HepG2 (cell line): ENCODE measurements at regions not wholly inside any gene's neighbourhood (a gene's known extent, or its start where the extent isn't known, plus 50 kb on each side); places are given as distances from the start of the nearest gene placed in this dataset.

ENCODE experiments used
- ATAC-seq: fragments of 200-7000 bp; cut with Tn5 transposase; 3 replicates; pipeline ENCODE4 v1.9.1; 2020; ENCODE audit warnings: mild to moderate bottlenecking, moderate library complexity
- BruUV-seq: library from RNA; stranded (reverse); fragments of 400-500 nt; replicated peaks from 2 replicates; lab custom pipeline; 2021; lab: Mats Ljungman, UMichigan
- CTCF ChIA-PET: fragments of 300-600 bp; formaldehyde crosslinking; extraction: SDS; loops from one replicate; lab custom pipeline; 2021; ENCODE audit warnings: low total read pairs, inconsistent platforms, low intra/inter-chr PET ratio; lab: Yijun Ruan, JAX
- POLR2A ChIA-PET: fragments of 350-600 bp; sonication (Branson Sonifier 250); formaldehyde crosslinking; loops from one replicate; lab custom pipeline; 2020; ENCODE audit warnings: antibody characterized with exemption, inconsistent platforms; lab: Yijun Ruan, JAX
- DNase-seq: peaks from one replicate; pipeline ENCODE4 v3.0.0-alpha.2; 2015; ENCODE audit warnings: low spot score
- FAIRE-seq: peaks from 3 replicates; lab custom pipeline; 2011; peaks lifted over from hg19 to GRCh38; lab: Jason Lieb, UNC
- H2AFZ ChIP-seq: one replicate; pipeline ENCODE4 v1.6.1; 2011; ENCODE audit warnings: low read length, inconsistent platforms
- H3K27ac ChIP-seq: fragments of 300-600 bp; 3 replicates; pipeline ENCODE4 v1.8.0; 2011; ENCODE audit warnings: mixed run types, mild to moderate bottlenecking, mixed read lengths, low read length, inconsistent platforms; ENCODE audit not compliant: insufficient read depth; ENCODE audit errors: extremely low read length
- H3K27me3 ChIP-seq, 2 experiments: fragments of 200-600 bp in 1 of 2; 2 replicates in 1 of 2; 3 replicates in 1 of 2; pipeline versions ENCODE4 v1.6.0 to v1.8.0; 2011; ENCODE audit warnings: low read length in 2 of 2, mild to moderate bottlenecking in 2 of 2, moderate library complexity in 2 of 2, inconsistent platforms in 1 of 2; ENCODE audit not compliant: insufficient read depth in 2 of 2, control insufficient read depth in 1 of 2
- H3K36me3 ChIP-seq, 2 experiments: fragments of 200-600 bp in 1 of 2; replicated peaks in 1 of 2; 2 replicates in 1 of 2; 3 replicates in 1 of 2; pipeline versions ENCODE4 v1.5.1 to v1.8.0; 2011; ENCODE audit warnings: low read length in 2 of 2, inconsistent platforms in 1 of 2; ENCODE audit not compliant: insufficient read depth in 2 of 2, control insufficient read depth in 1 of 2
- H3K4me1 ChIP-seq: 2 replicates; pipeline ENCODE4 v1.5.1; 2012; ENCODE audit warnings: low read length, inconsistent platforms; ENCODE audit not compliant: insufficient read depth
- H3K4me2 ChIP-seq: 2 replicates; pipeline ENCODE4 v1.6.0; 2011; ENCODE audit warnings: low read depth, low read length, inconsistent platforms
- H3K4me3 ChIP-seq, 3 experiments: fragments of 200-600 bp in 1 of 3; sonication (generic), shearing (Covaris generic) in 1 of 3; replicated peaks in 1 of 3; 2 replicates each; pipeline ENCODE4 v1.5.1; 2011 to 2016; ENCODE audit warnings: low read length in 3 of 3, inconsistent platforms in 2 of 3, low read depth in 2 of 3, mild to moderate bottlenecking in 2 of 3, control low read depth in 1 of 3, mixed read lengths in 1 of 3; ENCODE audit not compliant: insufficient read depth in 1 of 3
- H3K79me2 ChIP-seq: one replicate; pipeline ENCODE4 v1.6.1; 2011; ENCODE audit warnings: low read length, inconsistent platforms; ENCODE audit not compliant: insufficient read depth
- H3K9ac ChIP-seq: 2 replicates; pipeline ENCODE4 v1.6.0; 2011; ENCODE audit warnings: mild to moderate bottlenecking, low read depth, low read length, inconsistent platforms; ENCODE audit not compliant: insufficient read depth
- H3K9me3 ChIP-seq: 2 replicates; pipeline ENCODE4 v1.5.1; 2012; ENCODE audit warnings: mild to moderate bottlenecking, low read length
- H4K20me1 ChIP-seq: 2 replicates; pipeline ENCODE4 v1.6.0; 2011; ENCODE audit warnings: inconsistent platforms, mild to moderate bottlenecking, low read length, moderate library complexity; ENCODE audit not compliant: insufficient read depth
- CC2D1A ChIP-seq: sonication (generic); formaldehyde crosslinking; IDR thresholded peaks from 2 replicates; pipeline ENCODE4 v1.8.1; 2023; ENCODE audit warnings: mild to moderate bottlenecking, missing genetic modification reagents
- CHCHD3 ChIP-seq: sonication (generic); formaldehyde crosslinking; IDR thresholded peaks from 2 replicates; pipeline ENCODE4 v1.8.0; 2022; ENCODE audit warnings: mild to moderate bottlenecking, missing genetic modification reagents, moderate library complexity
- ELF3 ChIP-seq: IDR thresholded peaks from 2 replicates; pipeline ENCODE4 v1.6.1; 2016; ENCODE audit warnings: missing genetic modification reagents, missing compliant biosample characterization
- FOSL2 ChIP-seq: sonication (generic); formaldehyde crosslinking; IDR thresholded peaks from 2 replicates; pipeline ENCODE4 v1.4.0; 2020; ENCODE audit warnings: missing genetic modification reagents
- KAT2B ChIP-seq: fragments of 150-350 bp; IDR thresholded peaks from 2 replicates; pipeline ENCODE4 v1.6.1; 2014; ENCODE audit warnings: low read depth, low read length, borderline replicate concordance
- NR1H2 ChIP-seq: sonication (generic); formaldehyde crosslinking; IDR thresholded peaks from 2 replicates; pipeline ENCODE4 v1.8.1; 2022; ENCODE audit warnings: low read depth, missing genetic modification reagents, borderline replicate concordance
- RFX5 ChIP-seq: IDR thresholded peaks from 2 replicates; pipeline ENCODE4 v1.6.1; 2011; ENCODE audit warnings: low read depth, low read length, improper control_type of control experiment
- SNAPC2 ChIP-seq: sonication (generic); formaldehyde crosslinking; IDR thresholded peaks from 2 replicates; pipeline ENCODE4 v1.8.1; 2022; ENCODE audit warnings: mild to moderate bottlenecking, missing genetic modification reagents
- TARDBP ChIP-seq: sonication (generic); formaldehyde crosslinking; IDR thresholded peaks from 2 replicates; pipeline ENCODE4 v1.8.0; 2022; ENCODE audit warnings: mild to moderate bottlenecking, missing genetic modification reagents
- ZBTB21 ChIP-seq: sonication (generic); formaldehyde crosslinking; IDR thresholded peaks from 2 replicates; pipeline ENCODE4 v1.4.0; 2020; ENCODE audit warnings: missing genetic modification reagents
- ZIK1 ChIP-seq: sonication (generic); formaldehyde crosslinking; IDR thresholded peaks from 2 replicates; pipeline ENCODE4 v1.5.0; 2020; ENCODE audit warnings: mild to moderate bottlenecking, low read depth, missing genetic modification reagents, borderline replicate concordance
- ZNF205 ChIP-seq: IDR thresholded peaks from 2 replicates; pipeline ENCODE4 v1.6.1; 2018; ENCODE audit warnings: missing biosample characterization, missing genetic modification reagents
- ZNF781 ChIP-seq: sonication (generic); formaldehyde crosslinking; IDR thresholded peaks from 2 replicates; pipeline ENCODE4 v1.5.1; 2020; ENCODE audit warnings: borderline replicate concordance, mild to moderate bottlenecking, missing genetic modification reagents; ENCODE audit errors: not compliant biosample characterization
- WGBS: methylation state at CpG from one replicate; pipeline ENCODE4 v1.1.6; 2017; ENCODE audit warnings: low lambda C conversion rate; 5-methylcytosine and 5-hydroxymethylcytosine counted together
- in situ Hi-C: cut with HindIII; loops from 2 replicates; pipeline ENCODE4 v1.10.0; 2017; ENCODE audit warnings: low pct_unique_long_range_greater_than_20kb; ENCODE audit not compliant: extremely low pct_ligation_motif_present
- intact Hi-C: fragments of 100-400 bp; cut with micrococcal nuclease; formaldehyde crosslinking; loops from one replicate; pipeline ENCODE4 v1.10.0; 2022; ENCODE audit not compliant: unreplicated experiment
- TF ChIP-seq, protein P1 (sequence below): sonication (generic); formaldehyde crosslinking; IDR thresholded peaks from 2 replicates; pipeline ENCODE4 v1.8.1; 2022; ENCODE audit warnings: mild to moderate bottlenecking, missing genetic modification reagents
- TF ChIP-seq, protein P2 (sequence below): IDR thresholded peaks from 2 replicates; pipeline ENCODE4 v1.6.1; 2016; ENCODE audit warnings: control low read depth
- TF ChIP-seq, protein P3 (sequence below): sonication (generic); formaldehyde crosslinking; IDR thresholded peaks from 2 replicates; pipeline ENCODE4 v1.4.0; 2020; ENCODE audit warnings: mild to moderate bottlenecking, missing genetic modification reagents

DNA sequence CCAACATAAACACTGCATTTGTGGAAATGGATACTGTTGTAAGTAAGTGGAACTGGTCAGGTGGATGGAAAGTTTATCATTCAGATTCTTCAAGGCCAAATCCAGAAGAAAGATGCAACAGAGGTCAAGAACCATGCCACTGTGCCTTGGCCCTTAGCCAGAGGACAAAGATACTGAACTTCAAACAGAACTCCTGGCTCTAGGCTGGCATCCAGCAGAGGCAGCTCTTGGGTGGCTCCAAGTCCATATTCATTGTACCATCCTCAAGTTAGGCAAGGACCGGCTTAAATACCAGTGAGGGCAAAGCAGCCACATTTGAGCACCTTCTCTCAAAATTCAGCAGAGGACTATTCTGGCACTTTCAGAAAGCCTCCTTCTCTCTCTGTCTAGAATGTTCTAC, 53.2 kb downstream of the DNAAF9 start:
- no peaks in the 10 kb centered on the region for H3K27me3 ChIP-seq

More for the DNA sequence above, 53.2 kb downstream of the DNAAF9 start:
- Histone ChIP-seq H3K4me1 (0 out of 2 replicates have a peak, but pooled peaks cover 9% of the 10 kb centered on the region), H2AFZ (no peak overlapping the region), H3K79me2 (no peaks in the 10 kb centered on the region), H3K4me2 (no peak overlapping the region), H4K20me1 (no peaks in the 10 kb centered on the region), H3K9ac (no peak overlapping the region), H3K4me3 (no peak overlapping the region), H3K9me3 (no peaks in the 10 kb centered on the region), H3K27ac (no peak overlapping the region), H3K36me3 (no peaks in the 10 kb centered on the region; a peak in 3 of 5 replicates)
- FAIRE-seq (no peak), ATAC-seq (no peak), DNase-seq (no peak)
- TF ChIP-seq KAT2B (no peak), ELF3 (CRISPR knock-in tag) (no peak), CC2D1A (CRISPR knock-in tag) (no peak), FOSL2 (CRISPR knock-in tag) (no peak), TARDBP (CRISPR knock-in tag) (no peak), ZNF205 (no peak), NR1H2 (CRISPR knock-in tag) (no peak), RFX5 (no peak), ZIK1 (CRISPR knock-in tag) (no peak), ZNF781 (CRISPR knock-in tag) (no peak), ZBTB21 (CRISPR knock-in tag) (no peak), SNAPC2 (CRISPR knock-in tag) (no peak), CHCHD3 (CRISPR knock-in tag) (no peak)
- TF ChIP-seq, protein P1, sequence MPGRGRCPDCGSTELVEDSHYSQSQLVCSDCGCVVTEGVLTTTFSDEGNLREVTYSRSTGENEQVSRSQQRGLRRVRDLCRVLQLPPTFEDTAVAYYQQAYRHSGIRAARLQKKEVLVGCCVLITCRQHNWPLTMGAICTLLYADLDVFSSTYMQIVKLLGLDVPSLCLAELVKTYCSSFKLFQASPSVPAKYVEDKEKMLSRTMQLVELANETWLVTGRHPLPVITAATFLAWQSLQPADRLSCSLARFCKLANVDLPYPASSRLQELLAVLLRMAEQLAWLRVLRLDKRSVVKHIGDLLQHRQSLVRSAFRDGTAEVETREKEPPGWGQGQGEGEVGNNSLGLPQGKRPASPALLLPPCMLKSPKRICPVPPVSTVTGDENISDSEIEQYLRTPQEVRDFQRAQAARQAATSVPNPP (CRISPR knock-in tag), result no peak
- TF ChIP-seq, protein P2, sequence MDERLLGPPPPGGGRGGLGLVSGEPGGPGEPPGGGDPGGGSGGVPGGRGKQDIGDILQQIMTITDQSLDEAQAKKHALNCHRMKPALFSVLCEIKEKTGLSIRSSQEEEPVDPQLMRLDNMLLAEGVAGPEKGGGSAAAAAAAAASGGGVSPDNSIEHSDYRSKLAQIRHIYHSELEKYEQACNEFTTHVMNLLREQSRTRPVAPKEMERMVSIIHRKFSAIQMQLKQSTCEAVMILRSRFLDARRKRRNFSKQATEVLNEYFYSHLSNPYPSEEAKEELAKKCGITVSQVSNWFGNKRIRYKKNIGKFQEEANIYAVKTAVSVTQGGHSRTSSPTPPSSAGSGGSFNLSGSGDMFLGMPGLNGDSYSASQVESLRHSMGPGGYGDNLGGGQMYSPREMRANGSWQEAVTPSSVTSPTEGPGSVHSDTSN (CRISPR knock-in tag), result no peak
- TF ChIP-seq, protein P3, sequence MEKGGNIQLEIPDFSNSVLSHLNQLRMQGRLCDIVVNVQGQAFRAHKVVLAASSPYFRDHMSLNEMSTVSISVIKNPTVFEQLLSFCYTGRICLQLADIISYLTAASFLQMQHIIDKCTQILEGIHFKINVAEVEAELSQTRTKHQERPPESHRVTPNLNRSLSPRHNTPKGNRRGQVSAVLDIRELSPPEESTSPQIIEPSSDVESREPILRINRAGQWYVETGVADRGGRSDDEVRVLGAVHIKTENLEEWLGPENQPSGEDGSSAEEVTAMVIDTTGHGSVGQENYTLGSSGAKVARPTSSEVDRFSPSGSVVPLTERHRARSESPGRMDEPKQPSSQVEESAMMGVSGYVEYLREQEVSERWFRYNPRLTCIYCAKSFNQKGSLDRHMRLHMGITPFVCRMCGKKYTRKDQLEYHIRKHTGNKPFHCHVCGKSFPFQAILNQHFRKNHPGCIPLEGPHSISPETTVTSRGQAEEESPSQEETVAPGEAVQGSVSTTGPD (CRISPR knock-in tag), result no peak
- intact Hi-C loops (no loop called here), in situ Hi-C loops (no loop called here)
- ChIA-PET CTCF (no interaction called here), POLR2A (no interaction called here)
- BruUV-seq, result no TSS peak
- 93% methylated on average over 1 of the region's 1 CpG for WGBS
